Endothelial cell of umbilical vein (primary cell): ENCODE measurements at regions not wholly inside any gene's neighbourhood (a gene's known extent, or its start where the extent isn't known, plus 50 kb on each side); places are given as distances from the start of the nearest gene placed in this dataset.

Experiments
- BruUV-seq: library from RNA; stranded (reverse); fragments of 400-500 nt; replicated peaks from 2 replicates; lab custom pipeline; 2021; lab: Mats Ljungman, UMichigan
- CTCF ChIA-PET: fragments of 300-600, 350-600 bp; sonication (Branson Sonifier 250); formaldehyde crosslinking; loops from one replicate; lab custom pipeline; 2021; ENCODE audit warnings: antibody characterized with exemption, inconsistent platforms; lab: Charles Lee
- POLR2A ChIA-PET: fragments of 300-600, 350-600 bp; sonication (Branson Sonifier 250); formaldehyde crosslinking; loops from one replicate; lab custom pipeline; 2021; ENCODE audit warnings: antibody characterized with exemption, inconsistent platforms; lab: Charles Lee
- DNase-seq: peaks from one replicate; pipeline ENCODE4 v3.0.0-alpha.2; 2011; ENCODE audit warnings: low read depth, low spot score
- FAIRE-seq: peaks from 2 replicates; lab custom pipeline; 2011; peaks lifted over from hg19 to GRCh38; lab: Jason Lieb, UNC
- H2AFZ ChIP-seq: 2 replicates; pipeline ENCODE4 v1.6.0; 2012; ENCODE audit warnings: low read depth, low read length, control low read depth, inconsistent platforms
- H3K27ac ChIP-seq: 2 replicates; pipeline ENCODE4 v1.5.1; 2011; ENCODE audit warnings: low read depth, mild to moderate bottlenecking, control low read depth, low read length, moderate library complexity; ENCODE audit not compliant: insufficient read depth
- H3K27me3 ChIP-seq, 2 experiments: 2 replicates each; pipeline versions ENCODE4 v1.6.0 to v1.6.1; 2011; ENCODE audit warnings: low read length in 2 of 2, mixed read lengths in 1 of 2; ENCODE audit not compliant: control insufficient read depth in 2 of 2, insufficient read depth in 2 of 2
- H3K36me3 ChIP-seq, 2 experiments: 2 replicates in 1 of 2; 3 replicates in 1 of 2; pipeline ENCODE4 v1.5.1; 2011; ENCODE audit warnings: low read length in 2 of 2, mild to moderate bottlenecking in 1 of 2, moderate library complexity in 1 of 2; ENCODE audit not compliant: control insufficient read depth in 2 of 2, insufficient read depth in 2 of 2; ENCODE audit errors: extremely low read depth in 1 of 2
- H3K4me1 ChIP-seq: 3 replicates; pipeline ENCODE4 v1.5.1; 2011; ENCODE audit warnings: mild to moderate bottlenecking, low read length; ENCODE audit not compliant: control insufficient read depth, insufficient read depth; ENCODE audit errors: extremely low read depth
- H3K4me2 ChIP-seq: 2 replicates; pipeline ENCODE4 v1.6.1; 2011; ENCODE audit warnings: low read length, control low read depth, mixed read lengths; ENCODE audit not compliant: insufficient read depth
- H3K4me3 ChIP-seq, 3 experiments: fragments of 200-600 bp in 1 of 3; sonication (generic), shearing (Covaris generic) in 1 of 3; replicated peaks in 1 of 3; 2 replicates each; pipeline ENCODE4 v1.5.1; 2011 to 2016; ENCODE audit warnings: control low read depth in 3 of 3, low read length in 3 of 3, mild to moderate bottlenecking in 2 of 3, inconsistent platforms in 1 of 3, low read depth in 1 of 3, moderate library complexity in 1 of 3; ENCODE audit not compliant: insufficient read depth in 1 of 3
- H3K79me2 ChIP-seq: 2 replicates; pipeline ENCODE4 v1.6.0; 2012; ENCODE audit warnings: low read length, inconsistent platforms; ENCODE audit not compliant: control insufficient read depth, insufficient read depth
- H3K9ac ChIP-seq: replicated peaks from 2 replicates; pipeline ENCODE3; 2011; ENCODE audit warnings: low read length, control low read depth; ENCODE audit not compliant: insufficient read depth; ENCODE audit errors: extremely low read depth
- H3K9me1 ChIP-seq: replicated peaks from 3 replicates; pipeline ENCODE4 v1.6.0; 2011; ENCODE audit warnings: mild to moderate bottlenecking, low read length; ENCODE audit not compliant: control insufficient read depth, insufficient read depth; ENCODE audit errors: extremely low read depth
- H3K9me3 ChIP-seq: replicated peaks from 2 replicates; pipeline ENCODE4 v1.5.1; 2012; ENCODE audit warnings: low read length, inconsistent platforms; ENCODE audit not compliant: control insufficient read depth, insufficient read depth
- H4K20me1 ChIP-seq: replicated peaks from 2 replicates; pipeline ENCODE3; 2011; ENCODE audit warnings: mild to moderate bottlenecking, low read length; ENCODE audit not compliant: control insufficient read depth, insufficient read depth; ENCODE audit errors: extremely low read depth
- CTCF ChIP-seq, 2 donors: IDR thresholded peaks; 1 replicate in 1 of 2; 2 replicates in 1 of 2; pipeline ENCODE4 v1.5.1; 2011; ENCODE audit warnings: low read length in 2 of 2, mild to moderate bottlenecking in 2 of 2, moderate library complexity in 2 of 2, control low read depth in 1 of 2, inconsistent platforms in 1 of 2, low read depth in 1 of 2; ENCODE audit not compliant: insufficient read depth in 1 of 2; ENCODE audit errors: extremely low read depth in 1 of 2
- EZH2 ChIP-seq: IDR thresholded peaks from 2 replicates; pipeline ENCODE4 v1.6.1; 2012; ENCODE audit warnings: borderline replicate concordance, low read depth, mild to moderate bottlenecking, moderate library complexity, low read length, inconsistent platforms; ENCODE audit not compliant: severe bottlenecking
- FOS ChIP-seq: IDR thresholded peaks from 2 replicates; pipeline ENCODE4 v1.6.1; 2011; ENCODE audit warnings: mild to moderate bottlenecking, low read length, moderate library complexity, borderline replicate concordance; ENCODE audit not compliant: insufficient read depth
- GATA2 ChIP-seq: IDR thresholded peaks from 2 replicates; pipeline ENCODE4 v1.7.0; 2011; ENCODE audit warnings: low read depth, mild to moderate bottlenecking, moderate library complexity, mixed read lengths, low read length; ENCODE audit not compliant: insufficient read length, insufficient read depth
- JUN ChIP-seq: IDR thresholded peaks from 2 replicates; pipeline ENCODE4 v1.6.1; 2011; ENCODE audit warnings: borderline replicate concordance, low read depth; ENCODE audit not compliant: insufficient read length, insufficient read depth
- MYC ChIP-seq: IDR thresholded peaks from one replicate; pipeline ENCODE4 v1.6.1; 2011; ENCODE audit warnings: mild to moderate bottlenecking, low read depth, low read length
- POLR2A ChIP-seq: IDR thresholded peaks from 2 replicates; pipeline ENCODE4 v1.6.1; 2012; ENCODE audit warnings: low read depth, mild to moderate bottlenecking, control low read depth, low read length
- POLR2AphosphoS5 ChIP-seq: IDR thresholded peaks from 2 replicates; pipeline ENCODE4 v1.6.1; 2012; ENCODE audit warnings: low read depth, mild to moderate bottlenecking, control low read depth, low read length, moderate library complexity; ENCODE audit not compliant: insufficient read depth
- dilution Hi-C: fragments of 300-500 bp; cut with MboI; formaldehyde crosslinking; loops from one replicate; pipeline ENCODE4 v1.15.0; 2019; ENCODE audit warnings: low sequenced_read_pairs; ENCODE audit not compliant: extremely low pct_ligation_motif_present
- intact Hi-C: fragments of 100-400 bp; cut with micrococcal nuclease; formaldehyde crosslinking; loops from one replicate; pipeline ENCODE4 v1.10.0; 2022
- TF ChIP-seq, protein P1 (sequence below): IDR thresholded peaks from 2 replicates; pipeline ENCODE4 v1.6.1; 2011; ENCODE audit not compliant: insufficient read depth, insufficient read length

DNA sequence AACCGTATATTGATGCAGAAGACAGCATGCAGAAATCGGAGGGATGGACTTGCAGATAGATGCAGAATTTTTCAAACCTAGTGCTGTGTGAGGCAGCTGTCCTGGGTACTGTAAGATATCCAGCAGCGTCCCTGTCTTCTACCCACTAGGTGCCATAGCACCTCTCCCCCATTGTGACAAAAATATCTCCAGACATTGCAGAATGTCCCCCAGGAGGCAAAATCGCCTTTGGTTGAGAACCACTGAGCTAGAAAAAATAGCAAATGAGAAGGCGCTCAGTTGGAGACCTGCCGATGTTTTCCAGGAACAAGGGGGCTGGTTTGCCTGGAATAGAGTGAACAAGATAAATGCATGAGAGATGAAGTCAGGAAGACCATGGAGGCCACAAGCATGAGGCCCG is 67.9 kb upstream of the TMEM132D start:
- no peak for DNase-seq
- H3K9me3 ChIP-seq, result peaks cover 2% of the 10 kb centered on the region
- H3K9me1 ChIP-seq, result no peaks in the 10 kb centered on the region
- no peaks in the 10 kb centered on the region for H4K20me1 ChIP-seq
- H3K79me2 ChIP-seq, result no peaks in the 10 kb centered on the region
- dilution Hi-C loops, result no loop called here
- intact Hi-C loops, result no loop called here
- H3K4me2 ChIP-seq, result no peak overlapping the region
- no peaks in the 10 kb centered on the region for H3K4me1 ChIP-seq
- H3K27ac ChIP-seq, result no peak overlapping the region
- FAIRE-seq, result no peak
- no peak overlapping the region for H3K4me3 ChIP-seq
- no peak overlapping the region for H2AFZ ChIP-seq
- no TSS peak for BruUV-seq
- CTCF ChIA-PET, result no interaction called here
- H3K36me3 ChIP-seq, result no peaks in the 10 kb centered on the region
- TF ChIP-seq, protein P1, sequence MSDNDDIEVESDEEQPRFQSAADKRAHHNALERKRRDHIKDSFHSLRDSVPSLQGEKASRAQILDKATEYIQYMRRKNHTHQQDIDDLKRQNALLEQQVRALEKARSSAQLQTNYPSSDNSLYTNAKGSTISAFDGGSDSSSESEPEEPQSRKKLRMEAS, result no peak
- TF ChIP-seq POLR2AphosphoS5, result no peak
- POLR2A ChIA-PET, result no interaction called here
- H3K9ac ChIP-seq, result no peak overlapping the region
- no peaks in the 10 kb centered on the region for H3K27me3 ChIP-seq

DNA sequence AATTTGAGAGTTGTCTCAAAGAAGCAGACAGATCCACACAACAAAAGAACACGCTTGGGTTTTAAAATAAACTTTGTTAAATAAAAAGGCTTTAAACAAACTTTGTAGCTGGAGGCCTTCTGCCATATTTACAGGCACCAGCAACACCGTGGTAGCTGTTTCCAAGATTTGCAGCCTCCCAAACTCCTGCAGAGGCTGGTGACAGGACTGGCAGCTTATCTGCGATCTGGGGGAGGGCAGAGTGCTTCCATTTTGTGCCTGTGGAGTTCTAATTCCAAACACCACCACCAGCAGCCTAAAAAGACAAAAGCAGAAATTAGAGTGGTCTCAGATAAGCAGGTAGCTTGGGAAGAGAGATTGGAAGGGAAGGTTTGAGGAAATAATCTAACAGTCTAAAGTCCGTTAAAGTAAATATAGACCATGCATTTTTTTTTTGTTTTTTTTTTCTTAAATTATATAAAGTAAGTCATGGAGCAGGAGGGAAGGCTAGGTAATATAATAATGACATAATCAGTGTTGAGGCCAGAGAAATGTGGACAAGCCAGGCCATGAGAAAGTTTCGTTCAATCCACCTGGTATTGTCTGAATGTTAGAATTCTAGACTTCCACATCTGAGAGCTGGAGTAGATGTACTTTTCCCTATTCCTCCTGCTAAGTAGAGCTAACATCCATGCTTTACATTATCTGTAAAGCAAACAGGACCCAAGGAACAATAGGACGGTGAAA is 69.6 kb upstream of the TMEM132D start:
- Histone ChIP-seq H3K4me3 (no peak overlapping the region), H3K79me2 (no peaks in the 10 kb centered on the region), H3K36me3 (no peaks in the 10 kb centered on the region), H4K20me1 (no peaks in the 10 kb centered on the region), H3K27ac (no peak overlapping the region), H3K4me1 (no peaks in the 10 kb centered on the region), H3K9me3 (peaks cover 2% of the 10 kb centered on the region), H3K9ac (no peak overlapping the region), H3K9me1 (no peaks in the 10 kb centered on the region), H3K27me3 (no peaks in the 10 kb centered on the region), H2AFZ (no peak overlapping the region), H3K4me2 (no peak overlapping the region)
- no peak for DNase-seq
- dilution Hi-C loops, result no loop called here
- FAIRE-seq, result no peak
- TF ChIP-seq POLR2A (no peak), FOS (no peak), GATA2 (no peak), JUN (no peak), EZH2 (no peak), CTCF (IDR thresholded peaks at IDR 0.05; ENCODE audit: extremely low read depth in 1 of 2, insufficient read depth in 1 of 2, low read depth in 1 of 2, low read length in 2 of 2) (no peak), POLR2AphosphoS5 (no peak), MYC (no peak)
- TF ChIP-seq, protein P1, result no peak
- intact Hi-C loops, result no loop called here
- no TSS peak for BruUV-seq
- ChIA-PET CTCF (no interaction called here), POLR2A (no interaction called here)
